ENCODE measurements at regions not wholly inside any gene's neighbourhood (a gene's known extent, or its start where the extent isn't known, plus 50 kb on each side); places are given as distances from the start of the nearest gene placed in this dataset.

DNA sequence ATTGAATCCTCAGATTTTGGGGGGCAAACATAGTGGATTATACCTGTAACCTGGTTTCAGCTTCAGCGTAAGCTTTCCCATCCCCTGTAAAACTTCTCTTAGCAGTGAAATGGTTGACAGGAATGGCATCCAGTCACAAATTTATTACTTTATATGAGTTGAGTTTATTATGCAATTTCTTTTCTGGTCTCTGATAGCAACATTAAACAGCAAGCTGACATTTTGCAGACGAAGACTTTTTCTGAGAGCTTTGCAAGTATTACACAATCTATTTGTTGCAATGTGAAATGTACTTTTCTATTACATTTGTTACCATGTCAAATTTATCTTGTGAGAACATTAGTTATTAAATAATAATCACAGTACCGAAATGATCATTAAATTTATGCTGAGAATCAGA, 60.6 kb downstream of the GSPT2 start (continued):
- TF ChIP-seq, protein P1, sequence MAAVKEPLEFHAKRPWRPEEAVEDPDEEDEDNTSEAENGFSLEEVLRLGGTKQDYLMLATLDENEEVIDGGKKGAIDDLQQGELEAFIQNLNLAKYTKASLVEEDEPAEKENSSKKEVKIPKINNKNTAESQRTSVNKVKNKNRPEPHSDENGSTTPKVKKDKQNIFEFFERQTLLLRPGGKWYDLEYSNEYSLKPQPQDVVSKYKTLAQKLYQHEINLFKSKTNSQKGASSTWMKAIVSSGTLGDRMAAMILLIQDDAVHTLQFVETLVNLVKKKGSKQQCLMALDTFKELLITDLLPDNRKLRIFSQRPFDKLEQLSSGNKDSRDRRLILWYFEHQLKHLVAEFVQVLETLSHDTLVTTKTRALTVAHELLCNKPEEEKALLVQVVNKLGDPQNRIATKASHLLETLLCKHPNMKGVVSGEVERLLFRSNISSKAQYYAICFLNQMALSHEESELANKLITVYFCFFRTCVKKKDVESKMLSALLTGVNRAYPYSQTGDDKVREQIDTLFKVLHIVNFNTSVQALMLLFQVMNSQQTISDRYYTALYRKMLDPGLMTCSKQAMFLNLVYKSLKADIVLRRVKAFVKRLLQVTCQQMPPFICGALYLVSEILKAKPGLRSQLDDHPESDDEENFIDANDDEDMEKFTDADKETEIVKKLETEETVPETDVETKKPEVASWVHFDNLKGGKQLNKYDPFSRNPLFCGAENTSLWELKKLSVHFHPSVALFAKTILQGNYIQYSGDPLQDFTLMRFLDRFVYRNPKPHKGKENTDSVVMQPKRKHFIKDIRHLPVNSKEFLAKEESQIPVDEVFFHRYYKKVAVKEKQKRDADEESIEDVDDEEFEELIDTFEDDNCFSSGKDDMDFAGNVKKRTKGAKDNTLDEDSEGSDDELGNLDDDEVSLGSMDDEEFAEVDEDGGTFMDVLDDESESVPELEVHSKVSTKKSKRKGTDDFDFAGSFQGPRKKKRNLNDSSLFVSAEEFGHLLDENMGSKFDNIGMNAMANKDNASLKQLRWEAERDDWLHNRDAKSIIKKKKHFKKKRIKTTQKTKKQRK (IDR thresholded peaks at IDR 0.05; ENCODE audit: low read depth, low read length), result no peak
- TF ChIP-seq, protein P2, sequence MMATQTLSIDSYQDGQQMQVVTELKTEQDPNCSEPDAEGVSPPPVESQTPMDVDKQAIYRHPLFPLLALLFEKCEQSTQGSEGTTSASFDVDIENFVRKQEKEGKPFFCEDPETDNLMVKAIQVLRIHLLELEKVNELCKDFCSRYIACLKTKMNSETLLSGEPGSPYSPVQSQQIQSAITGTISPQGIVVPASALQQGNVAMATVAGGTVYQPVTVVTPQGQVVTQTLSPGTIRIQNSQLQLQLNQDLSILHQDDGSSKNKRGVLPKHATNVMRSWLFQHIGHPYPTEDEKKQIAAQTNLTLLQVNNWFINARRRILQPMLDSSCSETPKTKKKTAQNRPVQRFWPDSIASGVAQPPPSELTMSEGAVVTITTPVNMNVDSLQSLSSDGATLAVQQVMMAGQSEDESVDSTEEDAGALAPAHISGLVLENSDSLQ (IDR thresholded peaks at IDR 0.05), result no peak
- no peak for TF ChIP-seq SMAD5 (IDR thresholded peaks at IDR 0.05; ENCODE audit: low read depth)

DNA sequence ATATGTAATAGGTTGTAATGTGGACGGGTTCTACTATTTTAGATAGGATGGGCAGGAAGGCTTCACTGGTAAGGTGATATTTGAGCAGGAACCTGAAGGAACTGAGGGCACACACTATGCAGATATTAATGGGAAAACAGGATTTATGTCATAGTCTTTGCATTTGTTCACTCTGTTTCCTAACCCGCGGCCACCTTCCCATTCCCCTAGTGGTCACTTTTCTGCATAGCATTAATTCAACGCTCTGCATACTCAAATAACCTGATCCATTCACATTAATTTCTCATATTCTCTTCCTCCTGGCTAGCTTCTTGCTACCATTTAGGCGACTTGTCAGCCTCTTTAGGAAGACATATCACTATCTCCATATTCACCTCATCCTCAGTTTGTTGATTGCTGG, 61.5 kb downstream of the GSPT2 start:
- Histone ChIP-seq H3K4me3 (no peak overlapping the region), H3K4me2 (ENCODE audit: control insufficient read depth, insufficient read depth) (no peak overlapping the region), H3K4me1 (ENCODE audit: control insufficient read depth, insufficient read depth, low read length) (no peaks in the 10 kb centered on the region), H3K9me3 (replicated peaks; ENCODE audit: control insufficient read depth, insufficient read depth, low read length) (no peaks in the 10 kb centered on the region; the same call in 2 of the 3 replicates), H3K9ac (ENCODE audit: control insufficient read depth, insufficient read depth, low read length) (no peak overlapping the region), H3K36me3 (ENCODE audit: control insufficient read depth in 2 of 2, insufficient read depth in 2 of 2, low read length in 1 of 2) (no peaks in the 10 kb centered on the region), H2AFZ (ENCODE audit: control insufficient read depth, low read depth, low read length) (no peak overlapping the region), H4K20me1 (ENCODE audit: control insufficient read depth, insufficient read depth) (no peaks in the 10 kb centered on the region), H3K79me2 (ENCODE audit: control insufficient read depth, insufficient read depth, low read length) (peaks cover 2% of the 10 kb centered on the region), H3K27ac (ENCODE audit: control insufficient read depth, insufficient read depth) (no peak overlapping the region), H3K27me3 (replicated peaks in 1 of 2; ENCODE audit: control insufficient read depth in 2 of 2, insufficient read depth in 2 of 2, low read length in 1 of 2) (no peaks in the 10 kb centered on the region)
- RAD21 ChIA-PET (ENCODE audit: unreplicated experiment), result no interaction called here
- SMC1A ChIA-PET (ENCODE audit: uncharacterized antibody, unreplicated experiment), result no interaction called here
- in situ Hi-C loops (cut with MboI) (no loop called here), intact Hi-C loops (cut with micrococcal nuclease; ENCODE audit: unreplicated experiment) (no loop called here)
- ATAC-seq (no peak), DNase-seq (ENCODE audit: low read depth, low spot score) (no peak), FAIRE-seq (no peak)
- TF ChIP-seq, protein P3, sequence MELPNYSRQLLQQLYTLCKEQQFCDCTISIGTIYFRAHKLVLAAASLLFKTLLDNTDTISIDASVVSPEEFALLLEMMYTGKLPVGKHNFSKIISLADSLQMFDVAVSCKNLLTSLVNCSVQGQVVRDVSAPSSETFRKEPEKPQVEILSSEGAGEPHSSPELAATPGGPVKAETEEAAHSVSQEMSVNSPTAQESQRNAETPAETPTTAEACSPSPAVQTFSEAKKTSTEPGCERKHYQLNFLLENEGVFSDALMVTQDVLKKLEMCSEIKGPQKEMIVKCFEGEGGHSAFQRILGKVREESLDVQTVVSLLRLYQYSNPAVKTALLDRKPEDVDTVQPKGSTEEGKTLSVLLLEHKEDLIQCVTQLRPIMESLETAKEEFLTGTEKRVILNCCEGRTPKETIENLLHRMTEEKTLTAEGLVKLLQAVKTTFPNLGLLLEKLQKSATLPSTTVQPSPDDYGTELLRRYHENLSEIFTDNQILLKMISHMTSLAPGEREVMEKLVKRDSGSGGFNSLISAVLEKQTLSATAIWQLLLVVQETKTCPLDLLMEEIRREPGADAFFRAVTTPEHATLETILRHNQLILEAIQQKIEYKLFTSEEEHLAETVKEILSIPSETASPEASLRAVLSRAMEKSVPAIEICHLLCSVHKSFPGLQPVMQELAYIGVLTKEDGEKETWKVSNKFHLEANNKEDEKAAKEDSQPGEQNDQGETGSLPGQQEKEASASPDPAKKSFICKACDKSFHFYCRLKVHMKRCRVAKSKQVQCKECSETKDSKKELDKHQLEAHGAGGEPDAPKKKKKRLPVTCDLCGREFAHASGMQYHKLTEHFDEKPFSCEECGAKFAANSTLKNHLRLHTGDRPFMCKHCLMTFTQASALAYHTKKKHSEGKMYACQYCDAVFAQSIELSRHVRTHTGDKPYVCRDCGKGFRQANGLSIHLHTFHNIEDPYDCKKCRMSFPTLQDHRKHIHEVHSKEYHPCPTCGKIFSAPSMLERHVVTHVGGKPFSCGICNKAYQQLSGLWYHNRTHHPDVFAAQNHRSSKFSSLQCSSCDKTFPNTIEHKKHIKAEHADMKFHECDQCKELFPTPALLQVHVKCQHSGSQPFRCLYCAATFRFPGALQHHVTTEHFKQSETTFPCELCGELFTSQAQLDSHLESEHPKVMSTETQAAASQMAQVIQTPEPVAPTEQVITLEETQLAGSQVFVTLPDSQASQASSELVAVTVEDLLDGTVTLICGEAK (IDR thresholded peaks at IDR 0.05; ENCODE audit: borderline replicate concordance), result no peak
- TF ChIP-seq, protein P4, sequence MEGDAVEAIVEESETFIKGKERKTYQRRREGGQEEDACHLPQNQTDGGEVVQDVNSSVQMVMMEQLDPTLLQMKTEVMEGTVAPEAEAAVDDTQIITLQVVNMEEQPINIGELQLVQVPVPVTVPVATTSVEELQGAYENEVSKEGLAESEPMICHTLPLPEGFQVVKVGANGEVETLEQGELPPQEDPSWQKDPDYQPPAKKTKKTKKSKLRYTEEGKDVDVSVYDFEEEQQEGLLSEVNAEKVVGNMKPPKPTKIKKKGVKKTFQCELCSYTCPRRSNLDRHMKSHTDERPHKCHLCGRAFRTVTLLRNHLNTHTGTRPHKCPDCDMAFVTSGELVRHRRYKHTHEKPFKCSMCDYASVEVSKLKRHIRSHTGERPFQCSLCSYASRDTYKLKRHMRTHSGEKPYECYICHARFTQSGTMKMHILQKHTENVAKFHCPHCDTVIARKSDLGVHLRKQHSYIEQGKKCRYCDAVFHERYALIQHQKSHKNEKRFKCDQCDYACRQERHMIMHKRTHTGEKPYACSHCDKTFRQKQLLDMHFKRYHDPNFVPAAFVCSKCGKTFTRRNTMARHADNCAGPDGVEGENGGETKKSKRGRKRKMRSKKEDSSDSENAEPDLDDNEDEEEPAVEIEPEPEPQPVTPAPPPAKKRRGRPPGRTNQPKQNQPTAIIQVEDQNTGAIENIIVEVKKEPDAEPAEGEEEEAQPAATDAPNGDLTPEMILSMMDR (IDR thresholded peaks at IDR 0.05 in 2 of 3, conservative IDR thresholded peaks at IDR 0.05 in 1 of 3; ENCODE audit: control insufficient read depth in 2 of 3, extremely low read depth in 1 of 3, insufficient read depth in 1 of 3, low read depth in 3 of 3, low read length in 3 of 3), result 0 out of 6 replicates have a peak, but pooled peaks of 1 of the 3 experiments have one; percentile 4
- TF ChIP-seq HCFC1 (IDR thresholded peaks at IDR 0.05; ENCODE audit: low read length) (no peak), KLF5 (IDR thresholded peaks at IDR 0.05; ENCODE audit: partially characterized antibody) (no peak), IKZF1 (conservative IDR thresholded peaks at IDR 0.05) (no peak), KAT2A (conservative IDR thresholded peaks at IDR 0.05; ENCODE audit: control insufficient read depth, low read depth, low read length) (no peak), HDGF (IDR thresholded peaks at IDR 0.05) (no peak)
- WGBS (ENCODE audit: insufficient coverage, insufficient replicate concordance, low lambda C conversion rate, missing lambda C conversion rate), result 68% methylated on average over 5 of the region's 5 CpGs
- BruUV-seq (replicated peaks), result no TSS peak
- POLR2A ChIA-PET, result no interaction called here
- CTCF ChIA-PET, result interaction anchor here (1.2 kb wide), 1 partner anchor 11 kb away, joined by 3 read pairs; no protein-coding TSS in a partner anchor

Measured in GM12878 (cell line).